ENCODE measurements at regions not wholly inside any gene's neighbourhood (a gene's known extent, or its start where the extent isn't known, plus 50 kb on each side); places are given as distances from the start of the nearest gene placed in this dataset.

- Histone ChIP-seq H3K9me3 (ENCODE audit: low read length) (peaks cover 8% of the 10 kb centered on the region), H3K79me2 (ENCODE audit: insufficient read depth, low read length) (no peaks in the 10 kb centered on the region), H3K36me3 (replicated peaks in 1 of 2; ENCODE audit: control insufficient read depth in 1 of 2, insufficient read depth in 2 of 2, low read length in 2 of 2) (no peaks in the 10 kb centered on the region), H3K4me3 (replicated peaks in 1 of 3; ENCODE audit: insufficient read depth in 1 of 3, low read depth in 2 of 3, low read length in 3 of 3) (no peak overlapping the region), H3K9ac (ENCODE audit: insufficient read depth, low read depth, low read length) (no peak overlapping the region), H3K27ac (ENCODE audit: extremely low read length, insufficient read depth, low read length) (no peak overlapping the region), H3K27me3 (ENCODE audit: control insufficient read depth in 1 of 2, insufficient read depth in 2 of 2, low read length in 2 of 2) (no peaks in the 10 kb centered on the region), H2AFZ (ENCODE audit: low read length) (no peak overlapping the region), H3K4me1 (ENCODE audit: insufficient read depth, low read length) (no peaks in the 10 kb centered on the region), H3K4me2 (ENCODE audit: low read depth, low read length) (no peak overlapping the region), H4K20me1 (ENCODE audit: insufficient read depth, low read length) (no peaks in the 10 kb centered on the region)
- DNase-seq (ENCODE audit: low spot score) (no peak), FAIRE-seq (no peak), ATAC-seq (no peak)
- WGBS (ENCODE audit: low lambda C conversion rate) = 91% methylated on average over 6 of the region's 6 CpGs
- intact Hi-C loops (cut with micrococcal nuclease; ENCODE audit: unreplicated experiment) = no loop called here
- ChIA-PET POLR2A (no interaction called here), CTCF (ENCODE audit: low intra/inter-chr PET ratio, low total read pairs) (no interaction called here)
- no TSS peak for BruUV-seq (replicated peaks)
- in situ Hi-C loops (cut with HindIII; ENCODE audit: extremely low pct_ligation_motif_present, low pct_unique_long_range_greater_than_20kb) = no loop called here
- TF ChIP-seq ZSCAN9 (CRISPR knock-in tag; IDR thresholded peaks at IDR 0.05; ENCODE audit: borderline replicate concordance) = no peak
- no peak for TF ChIP-seq ZNF326 (CRISPR knock-in tag; IDR thresholded peaks at IDR 0.05; ENCODE audit: borderline replicate concordance)
- TF ChIP-seq ZNF780A (CRISPR knock-in tag; IDR thresholded peaks at IDR 0.05) = no peak
- TF ChIP-seq, protein P1, sequence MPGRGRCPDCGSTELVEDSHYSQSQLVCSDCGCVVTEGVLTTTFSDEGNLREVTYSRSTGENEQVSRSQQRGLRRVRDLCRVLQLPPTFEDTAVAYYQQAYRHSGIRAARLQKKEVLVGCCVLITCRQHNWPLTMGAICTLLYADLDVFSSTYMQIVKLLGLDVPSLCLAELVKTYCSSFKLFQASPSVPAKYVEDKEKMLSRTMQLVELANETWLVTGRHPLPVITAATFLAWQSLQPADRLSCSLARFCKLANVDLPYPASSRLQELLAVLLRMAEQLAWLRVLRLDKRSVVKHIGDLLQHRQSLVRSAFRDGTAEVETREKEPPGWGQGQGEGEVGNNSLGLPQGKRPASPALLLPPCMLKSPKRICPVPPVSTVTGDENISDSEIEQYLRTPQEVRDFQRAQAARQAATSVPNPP (CRISPR knock-in tag; IDR thresholded peaks at IDR 0.05) = no peak
- no peak for TF ChIP-seq GABPA (IDR thresholded peaks at IDR 0.05; ENCODE audit: low read depth, low read length)
- no peak for TF ChIP-seq GABPA (CRISPR knock-in tag; IDR thresholded peaks at IDR 0.05; ENCODE audit: low read depth)
- no peak for TF ChIP-seq ZNF776 (CRISPR knock-in tag; IDR thresholded peaks at IDR 0.05)
- TF ChIP-seq, protein P2, sequence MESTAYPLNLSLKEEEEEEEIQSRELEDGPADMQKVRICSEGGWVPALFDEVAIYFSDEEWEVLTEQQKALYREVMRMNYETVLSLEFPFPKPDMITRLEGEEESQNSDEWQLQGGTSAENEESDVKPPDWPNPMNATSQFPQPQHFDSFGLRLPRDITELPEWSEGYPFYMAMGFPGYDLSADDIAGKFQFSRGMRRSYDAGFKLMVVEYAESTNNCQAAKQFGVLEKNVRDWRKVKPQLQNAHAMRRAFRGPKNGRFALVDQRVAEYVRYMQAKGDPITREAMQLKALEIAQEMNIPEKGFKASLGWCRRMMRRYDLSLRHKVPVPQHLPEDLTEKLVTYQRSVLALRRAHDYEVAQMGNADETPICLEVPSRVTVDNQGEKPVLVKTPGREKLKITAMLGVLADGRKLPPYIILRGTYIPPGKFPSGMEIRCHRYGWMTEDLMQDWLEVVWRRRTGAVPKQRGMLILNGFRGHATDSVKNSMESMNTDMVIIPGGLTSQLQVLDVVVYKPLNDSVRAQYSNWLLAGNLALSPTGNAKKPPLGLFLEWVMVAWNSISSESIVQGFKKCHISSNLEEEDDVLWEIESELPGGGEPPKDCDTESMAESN (CRISPR knock-in tag; conservative IDR thresholded peaks at IDR 0.05) = no peak
- no peak for TF ChIP-seq NFE2 (CRISPR knock-in tag; IDR thresholded peaks at IDR 0.05)
- no peak for TF ChIP-seq REST (IDR thresholded peaks at IDR 0.05; ENCODE audit: borderline replicate concordance in 1 of 2, low read depth in 1 of 2, low read length in 2 of 2)
- TF ChIP-seq STAT5B (CRISPR knock-in tag; IDR thresholded peaks at IDR 0.05) = no peak
- no peak for TF ChIP-seq KDM3A (CRISPR knock-in tag; IDR thresholded peaks at IDR 0.05; ENCODE audit: low read depth)
- no peak for TF ChIP-seq SIX4 (CRISPR knock-in tag; IDR thresholded peaks at IDR 0.05)
- no peak for TF ChIP-seq MAZ (IDR thresholded peaks at IDR 0.05; ENCODE audit: borderline replicate concordance, low read depth, low read length)
- TF ChIP-seq MAZ (CRISPR knock-in tag; IDR thresholded peaks at IDR 0.05; ENCODE audit: low read depth) = no peak
- no peak for TF ChIP-seq ZNF484 (CRISPR knock-in tag; IDR thresholded peaks at IDR 0.05; ENCODE audit: borderline replicate concordance, low read depth)
These were observed 126.3 kb downstream of the AASDH start for GRCh38 chr4:56261027-56261426.

All from HepG2 (cell line).